ENCODE measurements at regions not wholly inside any gene's neighbourhood (a gene's known extent, or its start where the extent isn't known, plus 50 kb on each side); places are given as distances from the start of the nearest gene placed in this dataset.

DNA sequence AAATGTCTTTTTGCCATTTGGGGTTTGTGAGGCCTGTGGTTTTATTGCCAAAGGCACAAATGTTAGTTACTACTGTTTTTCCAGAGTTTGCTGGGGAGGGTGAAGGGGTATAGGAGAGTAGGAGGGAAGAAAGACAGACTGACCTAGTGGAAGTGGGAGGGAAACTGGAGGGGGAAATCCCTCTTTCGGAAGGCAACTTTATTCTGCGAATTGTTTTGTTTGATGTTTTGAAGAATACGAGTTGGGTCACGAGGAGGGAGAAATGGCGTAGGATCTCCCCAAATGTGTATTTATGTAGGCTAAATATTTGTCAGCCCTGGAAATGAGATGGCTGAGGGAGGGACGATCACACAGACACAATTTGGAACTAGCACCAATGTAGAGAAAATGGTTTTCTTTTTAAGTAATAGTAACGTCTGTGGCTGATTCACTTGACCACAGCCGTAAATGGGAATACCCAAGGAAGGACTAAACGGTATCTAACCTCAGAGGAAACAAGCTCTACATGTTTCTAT, 172.3 kb downstream of the ICOS start:
- peak; percentile 29 for DNase-seq (ENCODE audit: low spot score)

DNA sequence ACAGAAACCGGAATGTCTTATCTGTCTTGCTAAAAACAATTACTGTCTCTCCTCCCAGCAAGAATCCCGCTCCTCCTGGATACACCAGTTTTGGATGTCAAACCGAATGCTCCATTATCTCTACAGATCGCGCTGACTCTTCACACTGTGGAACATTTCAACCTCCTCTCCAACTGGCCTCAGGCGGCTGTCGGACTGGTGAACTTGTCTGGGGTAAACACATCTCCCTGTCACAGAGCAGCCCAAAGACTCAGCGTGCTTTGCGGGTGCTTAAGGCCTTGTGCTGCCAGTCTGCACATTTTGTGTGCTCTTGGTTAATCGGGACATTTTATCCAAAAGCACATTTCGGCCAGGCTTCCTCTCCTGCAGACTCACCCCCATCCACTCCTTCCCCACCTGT, 173.1 kb downstream of the ICOS start:
- DNase-seq (ENCODE audit: low spot score), result no peak

DNA sequence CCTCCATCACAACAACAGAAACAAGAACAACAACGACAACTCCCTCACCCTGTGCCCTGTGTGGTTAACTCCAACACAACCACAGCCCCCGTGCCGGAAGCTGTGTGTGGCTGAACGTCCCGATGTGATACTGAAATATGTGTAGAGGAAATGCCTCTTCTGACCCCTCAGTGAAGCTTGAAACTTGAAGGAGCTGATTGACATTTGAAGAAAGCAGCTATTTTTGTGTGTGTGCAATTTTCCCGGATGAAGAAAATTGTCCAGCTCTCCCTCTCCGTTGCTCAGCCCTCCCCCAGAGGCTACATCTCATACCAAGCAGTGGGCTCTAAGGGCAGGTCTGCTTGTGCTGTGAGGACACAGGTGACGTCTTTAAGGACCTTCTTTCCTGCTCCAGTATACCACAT, 173.8 kb downstream of the ICOS start:
- DNase-seq (ENCODE audit: low spot score), result peak; percentile 59

DNA sequence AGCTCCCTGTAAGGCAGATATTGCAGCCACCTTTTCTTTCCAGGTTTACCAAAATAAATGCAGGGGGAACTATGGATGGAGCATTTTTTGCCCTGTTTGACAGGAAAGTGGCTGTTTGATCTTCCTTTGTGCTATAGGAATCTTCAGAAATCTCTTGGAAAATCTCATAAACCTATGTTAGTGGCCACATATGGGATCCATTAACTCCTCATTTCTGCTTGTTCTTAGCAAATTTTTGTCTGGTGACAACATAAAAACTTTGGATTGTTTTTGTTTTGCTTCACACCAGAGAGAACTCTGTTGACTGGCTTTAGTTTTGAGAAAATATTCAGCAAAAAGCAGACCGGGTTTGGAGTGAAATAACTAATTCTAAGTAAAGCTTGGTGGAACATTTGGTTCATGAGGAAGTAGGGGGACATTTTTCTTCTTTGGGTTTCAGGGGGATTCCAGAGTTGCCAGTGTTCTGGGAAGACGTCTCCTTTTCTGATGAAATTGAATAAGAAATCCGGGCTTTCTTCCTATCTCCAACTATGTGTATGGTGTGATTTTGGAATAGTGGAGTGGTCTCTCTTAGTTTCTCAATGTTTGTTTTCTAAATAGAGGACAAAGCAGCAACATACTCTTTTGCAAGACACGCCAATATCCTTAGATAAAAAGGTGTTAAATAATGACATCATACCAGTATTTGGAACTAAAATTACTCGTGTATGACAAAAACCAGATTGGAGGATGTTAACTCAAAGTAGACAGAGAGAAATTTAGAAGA, 174.4 kb downstream of the ICOS start:
- no peak for DNase-seq (ENCODE audit: low spot score)

DNA sequence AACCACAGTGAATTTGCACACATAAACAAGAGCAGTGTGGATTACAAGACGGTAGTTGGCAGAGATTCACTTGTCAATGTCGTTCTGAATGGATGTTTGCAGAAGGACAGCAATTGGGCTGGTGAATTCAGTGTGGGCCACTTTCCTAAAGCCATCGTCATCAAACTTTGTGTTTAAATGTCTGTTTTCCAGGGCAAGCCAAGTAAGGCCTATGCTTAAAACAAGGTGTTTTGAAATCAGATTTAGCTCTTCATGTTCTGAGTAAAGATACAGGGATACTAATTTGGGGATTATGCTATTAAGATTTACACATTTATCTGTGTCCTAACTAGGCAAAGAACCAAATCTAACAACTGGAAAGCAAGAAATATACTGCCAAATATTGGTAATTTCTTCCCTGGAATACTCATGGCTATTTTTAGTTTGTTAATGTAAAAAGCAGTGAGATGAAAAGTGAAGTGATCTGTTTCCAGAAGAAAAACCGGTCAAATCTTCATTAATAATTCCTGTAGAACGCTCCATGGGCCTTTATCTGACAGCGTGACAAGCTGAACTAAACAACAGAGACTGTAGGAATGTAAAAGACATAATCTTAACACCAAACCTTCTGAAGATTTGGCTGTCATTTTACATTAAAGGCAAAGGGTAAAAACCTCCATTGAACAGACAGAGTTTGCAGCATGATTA, 175.7 kb downstream of the ICOS start:
- no peak for DNase-seq (ENCODE audit: low spot score)

DNA sequence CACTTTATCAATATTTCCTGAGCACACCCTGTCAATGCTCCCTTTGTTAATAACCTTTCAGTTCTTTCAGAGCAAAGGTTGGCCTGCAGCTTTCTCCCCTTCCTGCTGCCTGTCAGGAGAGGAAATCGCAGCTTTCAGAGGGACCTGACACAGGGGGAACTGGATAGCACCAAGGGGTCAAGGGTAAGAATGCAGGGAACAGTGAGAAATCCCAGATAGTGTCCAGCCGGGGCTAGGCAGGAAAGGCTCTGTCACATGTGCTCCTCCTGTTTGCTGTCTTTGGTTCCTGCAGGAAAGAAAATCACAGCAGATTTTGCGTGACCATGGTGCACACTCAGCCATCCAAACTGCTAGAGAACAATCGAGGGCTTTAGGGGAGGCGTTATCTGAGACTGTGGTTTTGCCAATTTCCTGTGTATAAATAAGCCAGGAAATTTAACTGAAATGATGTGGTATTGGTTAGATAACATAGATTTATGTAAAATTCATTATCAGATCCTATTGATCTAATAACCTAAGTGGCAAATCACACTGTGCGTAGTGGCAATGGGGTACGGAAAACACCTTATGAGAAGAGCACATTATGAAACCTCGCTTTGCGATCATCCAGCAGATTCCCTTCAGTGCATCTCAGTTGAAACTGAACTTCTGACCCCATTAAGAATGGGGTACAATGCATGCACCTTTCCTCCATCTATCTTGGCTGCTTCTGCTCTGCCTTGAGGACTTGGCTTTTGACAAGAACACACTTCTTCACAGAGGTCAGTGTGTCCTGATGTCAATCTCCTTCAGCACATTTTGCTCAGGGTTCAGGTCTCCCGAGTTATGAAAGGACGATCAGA, 178.0 kb downstream of the ICOS start:
- no peak for DNase-seq (ENCODE audit: low spot score)

DNA sequence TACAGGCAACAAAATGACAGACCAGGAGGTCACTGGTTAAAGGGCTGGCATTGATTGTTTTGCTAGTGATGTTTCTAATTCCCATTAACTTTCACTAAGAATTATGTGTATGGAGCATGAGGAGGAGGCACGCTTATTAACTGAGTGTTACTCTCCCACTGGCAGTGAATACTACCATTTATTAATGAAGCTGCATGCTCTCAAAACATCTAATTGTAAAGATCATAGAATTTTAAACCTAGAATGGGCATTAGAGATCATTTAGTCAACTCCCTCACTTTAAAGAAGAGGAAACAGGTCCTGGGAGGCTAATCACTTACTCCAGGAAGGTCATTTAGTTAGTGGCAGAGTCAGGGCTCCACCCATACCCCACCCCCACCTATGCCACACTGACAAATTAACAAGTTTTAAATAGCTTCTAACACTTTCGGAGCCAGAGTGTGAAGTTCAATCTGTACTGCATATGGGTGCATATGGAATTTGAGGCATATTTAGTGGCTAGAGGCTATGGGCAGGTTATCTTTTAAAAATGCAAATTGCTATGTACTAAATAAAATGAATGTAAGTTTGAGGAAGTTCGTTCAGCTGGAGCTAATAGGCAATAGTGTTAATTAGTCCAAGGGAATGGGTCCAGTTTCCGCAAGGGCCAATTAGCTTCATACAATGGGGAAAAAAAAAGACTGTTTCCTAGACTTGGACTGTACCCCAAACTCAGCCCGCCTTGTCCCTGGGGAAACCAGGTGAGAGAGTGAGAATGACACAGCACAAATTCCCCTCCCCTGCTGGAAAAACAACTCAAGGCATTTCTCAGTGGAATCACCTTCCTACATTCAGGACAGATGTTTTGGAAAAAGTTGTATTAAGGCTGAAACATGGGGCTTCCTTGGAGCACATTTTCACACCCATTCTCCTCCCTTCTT, 178.8 kb downstream of the ICOS start:
- no peak for DNase-seq (ENCODE audit: low spot score)

DNA sequence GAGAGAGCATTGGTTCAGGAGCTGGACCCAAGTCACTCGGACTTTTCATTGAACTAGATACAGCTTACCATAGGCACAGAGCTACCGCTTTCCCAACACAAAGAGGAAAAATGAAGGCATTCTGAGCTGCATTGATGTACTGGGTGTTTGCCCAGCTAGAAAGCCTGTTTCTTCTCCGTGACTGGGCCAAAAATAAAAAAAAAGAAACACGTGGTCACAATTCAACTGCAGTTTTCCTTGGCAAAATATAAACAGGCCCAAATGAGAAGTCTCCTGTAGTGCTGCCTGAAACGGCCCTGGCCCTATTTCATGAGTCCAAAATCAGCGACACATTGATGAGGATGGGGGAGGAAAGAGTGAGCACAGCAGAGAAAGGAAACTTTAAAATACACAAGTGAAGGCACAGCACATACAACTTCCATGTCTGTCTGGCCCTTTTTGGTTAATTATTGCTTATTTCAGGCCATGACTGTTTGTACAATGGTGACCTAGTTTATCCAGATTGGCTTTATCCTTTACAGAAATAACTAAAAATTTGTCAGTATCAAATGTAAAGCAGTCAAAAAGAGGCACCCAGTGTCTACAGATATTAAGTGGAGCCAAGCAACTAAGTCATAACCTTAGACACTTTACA, 179.7 kb downstream of the ICOS start:
- DNase-seq (ENCODE audit: low spot score), result no peak

DNA sequence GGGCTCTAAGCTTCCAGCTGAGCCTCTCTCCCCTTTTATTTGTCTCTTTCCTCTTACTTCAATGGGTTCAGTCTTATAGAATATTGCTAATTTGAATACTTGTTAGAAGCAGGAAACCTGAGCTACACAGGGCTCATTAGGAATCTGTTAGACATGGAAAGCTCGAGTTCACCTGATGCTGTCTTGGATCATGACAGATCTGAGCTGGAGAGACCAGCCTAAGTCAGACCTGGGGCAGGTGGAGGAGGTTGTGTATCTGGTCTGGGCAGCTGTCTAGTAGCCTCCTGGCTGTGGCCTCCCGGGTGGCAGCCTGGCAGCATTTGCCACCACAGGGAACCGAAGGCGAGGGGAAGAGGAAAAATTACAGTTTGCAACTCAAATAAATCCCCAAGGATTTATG, 185.9 kb downstream of the ICOS start:
- DNase-seq (ENCODE audit: low spot score), result no peak

DNA sequence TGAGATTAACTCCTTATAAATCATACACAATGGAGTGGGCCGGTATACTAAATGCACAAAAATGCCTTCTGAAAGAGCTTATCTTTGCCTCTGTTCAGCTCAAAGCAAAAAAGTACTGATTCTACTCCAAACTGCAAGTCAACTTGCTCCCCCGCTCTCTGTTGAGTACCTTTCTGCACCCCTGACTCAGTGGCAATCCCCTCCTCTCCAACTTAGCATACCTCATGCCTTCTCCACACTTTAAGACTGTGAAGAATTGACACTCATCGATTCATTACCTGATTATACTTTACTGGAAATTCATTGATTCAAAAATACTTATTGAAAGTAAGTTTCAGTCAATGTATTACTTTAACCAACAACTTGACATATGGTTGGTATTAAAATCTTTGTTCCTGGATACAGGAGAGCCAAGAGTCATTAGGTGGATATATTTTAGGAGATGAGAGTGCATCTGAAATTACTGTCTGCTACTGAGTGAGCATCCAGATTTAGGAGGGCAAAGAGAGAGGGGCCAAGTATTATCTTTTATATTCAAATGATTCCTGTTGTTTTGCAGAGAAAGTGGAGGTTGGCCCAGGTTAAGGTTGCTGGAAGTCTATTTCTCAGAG, 187.7 kb downstream of the ICOS start:
- no peak for DNase-seq (ENCODE audit: low spot score)

DNA sequence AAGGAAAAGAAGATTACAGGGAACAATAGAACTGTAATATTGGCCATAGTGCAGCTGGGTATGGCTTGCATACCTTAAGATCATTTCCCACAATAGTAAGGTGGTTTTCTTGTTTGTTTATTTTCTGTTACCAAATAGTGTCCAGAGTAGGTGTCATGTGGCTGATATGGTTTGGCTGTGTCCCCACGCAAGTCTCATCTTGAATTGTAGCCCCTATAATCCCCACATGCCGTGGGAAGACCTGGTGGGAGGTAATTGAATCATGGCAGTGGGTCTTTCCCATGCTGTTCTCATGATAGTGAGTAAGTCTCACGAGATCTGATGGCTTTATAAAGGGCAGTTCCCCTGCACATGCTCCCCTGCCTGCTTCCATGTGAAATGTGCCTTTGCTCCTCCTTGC, 190.1 kb downstream of the ICOS start:
- DNase-seq (ENCODE audit: low spot score), result no peak

DNA sequence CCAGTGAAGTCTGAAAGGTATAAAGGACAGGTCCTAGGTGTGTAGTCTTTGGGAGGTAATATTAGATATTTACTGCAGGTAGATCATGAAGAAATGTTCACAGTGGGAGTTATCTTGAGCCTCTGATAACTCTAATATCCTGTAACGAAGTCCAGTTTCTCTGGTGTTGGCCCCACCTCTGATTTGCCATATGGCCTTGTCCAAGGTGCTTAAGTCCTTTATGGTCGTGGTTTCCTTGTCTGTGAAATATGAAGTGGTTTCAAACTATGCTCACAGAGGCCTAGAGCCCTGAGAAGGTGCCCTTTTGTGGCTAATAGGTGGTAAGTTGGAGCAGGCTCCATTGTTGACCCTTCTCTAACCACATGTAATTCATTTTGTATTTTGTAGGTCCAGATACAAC, 190.7 kb downstream of the ICOS start:
- no peak for DNase-seq (ENCODE audit: low spot score)

DNA sequence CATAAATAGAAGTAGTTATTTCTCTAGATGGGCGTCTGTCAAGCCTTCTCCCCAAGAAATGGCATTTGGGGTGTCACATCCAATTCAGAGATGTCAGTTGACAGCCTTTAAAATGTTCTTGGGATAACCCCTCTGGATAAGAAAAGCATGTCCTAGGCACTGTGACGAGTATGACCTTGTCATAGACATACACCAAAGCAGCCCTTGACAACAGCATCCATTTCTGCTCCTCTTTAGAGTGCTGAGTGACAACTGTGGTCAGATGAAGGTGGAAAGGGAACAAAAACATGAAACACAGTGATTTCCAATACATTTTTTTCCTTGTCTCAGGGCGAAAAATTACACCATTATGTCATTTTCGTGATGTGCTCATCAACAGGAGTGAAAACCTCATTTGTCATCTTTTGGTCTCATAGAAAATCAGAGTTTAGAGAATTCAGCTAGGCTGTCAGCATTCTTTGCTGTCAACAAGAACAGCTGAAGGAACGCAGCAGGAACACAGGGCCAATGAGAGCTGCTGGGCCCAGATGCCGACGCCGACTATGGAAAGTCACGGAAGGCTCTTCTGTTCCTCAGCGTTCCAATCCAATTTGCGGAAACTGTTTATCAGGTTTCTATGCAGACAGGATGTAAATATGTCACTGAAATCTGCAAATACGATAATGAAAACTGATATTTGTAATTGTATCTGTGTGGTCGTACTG, 193.2 kb downstream of the ICOS start:
- no peak for DNase-seq (ENCODE audit: low spot score)

DNA sequence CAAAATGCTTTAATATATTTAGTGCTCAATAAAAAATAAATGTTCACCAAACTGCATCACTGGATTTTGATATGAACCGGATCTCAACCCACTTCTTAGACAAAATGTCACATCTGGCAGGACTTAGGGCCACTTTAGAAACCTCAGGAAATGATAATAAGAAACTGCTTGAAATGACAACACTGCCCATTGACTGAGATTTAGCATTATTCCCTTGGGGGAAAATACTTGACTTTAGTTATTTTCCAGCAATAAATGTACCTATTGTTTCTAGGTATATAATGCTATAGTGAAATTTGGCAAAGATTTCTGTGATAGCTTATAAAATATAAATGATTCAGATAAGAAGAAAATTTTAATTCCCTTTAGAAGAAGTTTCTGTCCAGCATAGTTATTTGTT, 195.1 kb downstream of the ICOS start:
- no peak for DNase-seq (ENCODE audit: low spot score)

DNA sequence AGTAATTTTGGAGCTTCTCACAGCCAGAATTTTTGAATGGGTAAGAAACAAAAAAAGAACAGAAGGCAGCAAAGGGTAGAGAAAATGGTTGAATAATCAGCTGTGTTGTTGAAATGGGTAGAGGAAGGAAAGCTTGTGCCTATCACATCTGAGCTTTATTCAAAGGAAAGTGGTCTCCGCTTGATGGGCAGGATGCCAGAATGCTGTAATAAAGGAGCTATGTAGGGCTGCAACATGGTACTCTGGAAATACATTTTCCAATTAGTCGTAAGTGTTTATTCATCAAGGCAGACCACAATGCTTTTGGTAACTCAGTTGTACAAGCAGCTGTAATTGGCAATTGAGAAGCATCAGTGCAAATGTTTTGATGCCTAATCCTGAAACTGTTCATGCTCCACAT, 196.9 kb downstream of the ICOS start:
- DNase-seq (ENCODE audit: low spot score), result no peak

DNA sequence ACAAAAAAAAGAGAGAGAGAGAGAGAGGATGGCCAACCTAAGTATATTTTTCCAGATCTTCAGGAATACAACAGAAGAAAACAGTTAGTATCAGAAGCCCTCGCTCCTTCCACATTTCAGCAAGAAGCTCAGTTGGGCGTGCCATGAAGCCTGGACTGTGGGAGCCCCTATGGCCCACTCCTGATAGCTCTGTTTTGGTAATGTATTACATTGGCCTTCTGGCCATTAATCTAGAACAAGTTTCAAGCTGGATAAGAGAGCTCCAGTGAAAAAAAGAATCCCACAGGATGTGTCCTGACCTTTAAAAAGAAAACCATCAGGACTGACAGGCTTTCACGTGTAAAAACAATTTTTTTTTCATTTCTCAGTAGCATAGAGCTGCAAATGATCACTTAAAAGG, 197.9 kb downstream of the ICOS start:
- DNase-seq (ENCODE audit: low spot score), result no peak

DNA sequence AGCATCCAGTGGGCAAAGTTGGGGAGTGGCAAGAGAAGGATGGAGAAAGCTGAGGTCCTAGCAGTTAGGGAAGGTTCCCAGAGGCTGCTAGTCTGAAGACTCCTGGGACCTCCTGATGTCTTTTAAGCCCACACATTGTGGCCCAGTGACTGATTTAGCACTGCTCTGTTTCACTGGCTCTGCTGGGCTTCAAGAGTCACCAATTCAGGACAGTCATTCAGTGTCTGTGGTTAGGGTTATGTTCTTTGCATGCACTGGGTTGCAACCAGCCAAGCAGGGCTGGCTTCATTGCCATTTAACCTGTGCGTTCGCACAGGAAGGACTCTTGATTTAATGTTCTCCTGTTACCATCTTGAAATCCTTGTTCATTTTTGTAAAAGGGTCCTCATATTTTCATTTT, 199.2 kb downstream of the ICOS start:
- DNase-seq (ENCODE audit: low spot score), result no peak

DNA sequence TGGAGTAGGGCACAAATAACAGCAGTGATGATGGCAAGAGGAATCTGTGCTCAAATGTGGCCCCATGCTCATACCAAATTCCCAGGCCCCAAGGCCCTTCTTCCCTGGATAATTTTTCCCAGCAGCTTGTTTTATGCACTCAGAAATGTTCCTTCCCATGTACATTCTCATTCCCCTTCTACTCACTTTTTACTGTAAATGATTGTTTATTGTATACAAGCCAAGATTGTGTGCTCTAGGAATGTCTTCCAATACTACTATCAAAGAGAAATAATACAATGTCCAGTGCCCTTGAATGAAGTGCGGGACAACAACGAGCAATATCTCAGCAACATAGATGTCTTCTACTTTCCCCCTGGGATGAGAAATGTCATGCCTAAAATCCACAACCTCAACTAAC, 201.6 kb downstream of the ICOS start:
- DNase-seq (ENCODE audit: low spot score), result no peak

DNA sequence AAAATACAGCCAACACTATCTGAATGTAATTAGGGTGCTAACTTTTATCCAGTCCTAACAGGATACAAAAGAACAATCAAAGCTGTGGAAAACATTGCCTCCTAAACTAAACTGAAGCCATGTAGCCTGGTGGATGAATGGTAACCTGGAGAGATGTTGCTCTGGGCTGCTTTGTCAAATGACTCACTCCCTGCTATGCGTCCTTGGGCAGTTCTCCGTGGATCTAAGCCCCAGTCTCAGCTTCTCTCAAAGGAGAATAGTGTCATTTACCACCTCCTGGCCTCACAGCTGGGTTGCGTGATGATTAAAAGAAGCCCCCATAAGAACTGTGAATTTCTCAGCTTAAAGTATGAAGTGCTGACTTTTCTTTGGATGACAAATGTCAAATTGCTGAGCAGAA, 203.7 kb downstream of the ICOS start:
- no peak for DNase-seq (ENCODE audit: low spot score)

Measured in CD4-positive, alpha-beta T cell treated with Interleukin-2 at 100 ng/mL for 4 hours (primary cell).